ENCODE measurements at regions not wholly inside any gene's neighbourhood (a gene's known extent, or its start where the extent isn't known, plus 50 kb on each side); places are given as distances from the start of the nearest gene placed in this dataset.
"Not testable (repeated sequence)": the region's sequence is repeated elsewhere in the genome, so short reads cannot be mapped to it uniquely, and the experiment has no call there.

DNA sequence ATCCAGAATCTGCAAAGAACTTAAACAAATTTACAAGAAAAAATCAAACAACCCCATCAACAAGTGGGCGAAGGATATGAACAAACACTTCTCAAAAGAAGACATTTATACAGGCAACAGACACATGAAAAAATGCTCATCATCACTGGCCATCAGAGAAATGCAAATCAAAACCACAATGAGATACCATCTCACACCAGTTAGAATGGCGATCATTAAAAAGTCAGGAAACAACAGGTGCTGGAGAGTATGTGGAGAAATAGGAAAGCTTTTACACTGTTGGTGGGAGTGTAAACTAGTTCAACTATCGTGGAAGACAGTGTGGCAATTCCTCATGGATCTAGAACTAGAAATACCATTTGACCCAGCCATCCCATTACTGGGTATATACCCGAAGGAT, 121.4 kb upstream of the RGS6 start:
- peaks cover 27% of the 10 kb centered on the region for H3K27me3 ChIP-seq (ENCODE audit: low read length)
- H2AFZ ChIP-seq (ENCODE audit: low read length); DNase-seq; H3K9ac ChIP-seq (ENCODE audit: low read length); H3K9me2 ChIP-seq (replicated peaks; ENCODE audit: low read length); ATAC-seq; H4K20me1 ChIP-seq (ENCODE audit: low read length); POLR2A ChIA-PET (ENCODE audit: unreplicated experiment); H3K4me3 ChIP-seq (ENCODE audit: low read length); H3K9me3 ChIP-seq (ENCODE audit: low read length); H3K4me1 ChIP-seq (ENCODE audit: insufficient read depth, low read length); H3K36me3 ChIP-seq (ENCODE audit: low read depth, low read length); BruUV-seq (replicated peaks); H3K4me2 ChIP-seq (ENCODE audit: low read length); H3K27ac ChIP-seq (ENCODE audit: low read length); CTCF ChIA-PET; intact Hi-C loops (cut with micrococcal nuclease); H3F3A ChIP-seq (ENCODE audit: low read length, unreplicated experiment); H3K79me2 ChIP-seq (ENCODE audit: low read length): not testable (repeated sequence)

DNA sequence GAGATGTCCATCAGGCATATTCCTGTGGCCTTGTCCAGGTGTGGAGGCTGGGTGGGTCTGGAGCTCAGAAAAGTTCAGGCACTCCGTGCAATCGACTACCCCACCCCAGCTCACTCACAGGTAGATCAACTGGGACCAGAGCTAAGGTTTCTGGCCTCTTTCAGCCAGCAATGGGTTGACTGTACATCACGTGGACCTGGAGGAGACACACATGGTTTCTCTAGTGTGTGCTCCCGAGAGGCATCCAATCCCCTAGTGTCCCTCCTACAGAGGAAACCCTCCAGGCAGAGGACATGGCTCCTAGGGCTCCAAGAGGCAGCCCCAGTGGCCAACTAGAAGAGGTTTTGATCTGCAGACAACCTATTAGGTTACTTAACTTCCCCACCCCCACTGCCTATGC, 119.5 kb upstream of the RGS6 start:
- intact Hi-C loops (cut with micrococcal nuclease) = no loop called here

DNA sequence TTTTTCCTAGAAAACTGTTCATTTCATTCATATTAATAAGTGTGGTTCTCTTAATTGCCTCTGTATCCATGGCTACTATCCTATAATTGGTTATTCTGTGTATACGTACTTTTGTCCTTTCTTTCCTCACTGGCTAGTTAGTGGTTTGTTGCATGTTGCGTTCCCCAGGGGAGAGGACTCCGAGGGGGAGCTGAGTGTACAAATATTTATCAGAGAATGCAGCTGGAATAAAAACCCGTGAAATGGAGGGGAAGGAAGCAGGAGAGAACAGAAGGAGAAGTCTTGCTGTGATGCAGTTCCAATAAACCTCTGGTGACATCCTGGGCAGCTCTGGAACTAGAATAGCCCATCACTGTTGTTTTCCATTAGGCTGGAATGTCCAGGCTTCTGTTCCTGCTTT, 117.1 kb upstream of the RGS6 start:
- CTCF ChIA-PET = no interaction called here
- TF ChIP-seq, protein P1, sequence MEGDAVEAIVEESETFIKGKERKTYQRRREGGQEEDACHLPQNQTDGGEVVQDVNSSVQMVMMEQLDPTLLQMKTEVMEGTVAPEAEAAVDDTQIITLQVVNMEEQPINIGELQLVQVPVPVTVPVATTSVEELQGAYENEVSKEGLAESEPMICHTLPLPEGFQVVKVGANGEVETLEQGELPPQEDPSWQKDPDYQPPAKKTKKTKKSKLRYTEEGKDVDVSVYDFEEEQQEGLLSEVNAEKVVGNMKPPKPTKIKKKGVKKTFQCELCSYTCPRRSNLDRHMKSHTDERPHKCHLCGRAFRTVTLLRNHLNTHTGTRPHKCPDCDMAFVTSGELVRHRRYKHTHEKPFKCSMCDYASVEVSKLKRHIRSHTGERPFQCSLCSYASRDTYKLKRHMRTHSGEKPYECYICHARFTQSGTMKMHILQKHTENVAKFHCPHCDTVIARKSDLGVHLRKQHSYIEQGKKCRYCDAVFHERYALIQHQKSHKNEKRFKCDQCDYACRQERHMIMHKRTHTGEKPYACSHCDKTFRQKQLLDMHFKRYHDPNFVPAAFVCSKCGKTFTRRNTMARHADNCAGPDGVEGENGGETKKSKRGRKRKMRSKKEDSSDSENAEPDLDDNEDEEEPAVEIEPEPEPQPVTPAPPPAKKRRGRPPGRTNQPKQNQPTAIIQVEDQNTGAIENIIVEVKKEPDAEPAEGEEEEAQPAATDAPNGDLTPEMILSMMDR (conservative IDR thresholded peaks at IDR 0.05; ENCODE audit: low read depth, low read length) = no peak
- TF ChIP-seq EZH2 (IDR thresholded peaks at IDR 0.05; ENCODE audit: low read length, unreplicated experiment) (no peak), EZH2phosphoT487 (IDR thresholded peaks at IDR 0.05; ENCODE audit: borderline replicate concordance, low read length) (no peak)
- BruUV-seq (replicated peaks) = no TSS peak

More for the DNA sequence above, 119.5 kb upstream of the RGS6 start:
- ATAC-seq (no peak), DNase-seq (no peak)
- Histone ChIP-seq H2AFZ (ENCODE audit: low read length) (no peak overlapping the region), H3F3A (ENCODE audit: low read length, unreplicated experiment) (no peaks in the 10 kb centered on the region), H3K9me3 (ENCODE audit: low read length) (no peaks in the 10 kb centered on the region), H3K36me3 (ENCODE audit: low read depth, low read length) (no peaks in the 10 kb centered on the region), H3K4me3 (ENCODE audit: low read length) (no peak overlapping the region), H3K4me2 (ENCODE audit: low read length) (no peak overlapping the region), H3K79me2 (ENCODE audit: low read length) (no peaks in the 10 kb centered on the region), H3K4me1 (ENCODE audit: insufficient read depth, low read length) (no peaks in the 10 kb centered on the region), H4K20me1 (ENCODE audit: low read length) (no peaks in the 10 kb centered on the region), H3K9me2 (replicated peaks; ENCODE audit: low read length) (no peaks in the 10 kb centered on the region), H3K27me3 (ENCODE audit: low read length) (peaks cover 45% of the 10 kb centered on the region), H3K27ac (ENCODE audit: low read length) (no peak overlapping the region), H3K9ac (ENCODE audit: low read length) (no peak overlapping the region)
- ChIA-PET CTCF (no interaction called here), POLR2A (ENCODE audit: unreplicated experiment) (no interaction called here)
- no TSS peak for BruUV-seq (replicated peaks)
- TF ChIP-seq, protein P1 (conservative IDR thresholded peaks at IDR 0.05; ENCODE audit: low read depth, low read length) = no peak
- no peak for TF ChIP-seq EZH2phosphoT487 (IDR thresholded peaks at IDR 0.05; ENCODE audit: borderline replicate concordance, low read length)
- TF ChIP-seq EZH2 (IDR thresholded peaks at IDR 0.05; ENCODE audit: low read length, unreplicated experiment) = no peak

More for the DNA sequence above, 117.1 kb upstream of the RGS6 start:
- no peaks in the 10 kb centered on the region for H4K20me1 ChIP-seq (ENCODE audit: low read length)
- H3K9me3 ChIP-seq (ENCODE audit: low read length) = no peaks in the 10 kb centered on the region
- H3K4me2 ChIP-seq (ENCODE audit: low read length) = no peak overlapping the region
- H3F3A ChIP-seq (ENCODE audit: low read length, unreplicated experiment) = no peaks in the 10 kb centered on the region
- intact Hi-C loops (cut with micrococcal nuclease) = no loop called here
- no peak overlapping the region for H2AFZ ChIP-seq (ENCODE audit: low read length)
- peaks cover 56% of the 10 kb centered on the region for H3K27me3 ChIP-seq (ENCODE audit: low read length)
- no peak overlapping the region for H3K4me3 ChIP-seq (ENCODE audit: low read length)
- DNase-seq = no peak
- H3K27ac ChIP-seq (ENCODE audit: low read length) = no peak overlapping the region
- H3K36me3 ChIP-seq (ENCODE audit: low read depth, low read length) = no peaks in the 10 kb centered on the region
- no peaks in the 10 kb centered on the region for H3K9me2 ChIP-seq (replicated peaks; ENCODE audit: low read length)
- no peak for ATAC-seq
- no peak overlapping the region for H3K9ac ChIP-seq (ENCODE audit: low read length)
- no peaks in the 10 kb centered on the region for H3K79me2 ChIP-seq (ENCODE audit: low read length)
- POLR2A ChIA-PET (ENCODE audit: unreplicated experiment) = interaction anchor here (0.6 kb wide), 1 partner anchor 77 kb away, joined by 4 read pairs; no protein-coding TSS in a partner anchor
- no peaks in the 10 kb centered on the region for H3K4me1 ChIP-seq (ENCODE audit: insufficient read depth, low read length)
